OCI-LY7 (cell line): ENCODE measurements at regions not wholly inside any gene's neighbourhood (a gene's known extent, or its start where the extent isn't known, plus 50 kb on each side); places are given as distances from the start of the nearest gene placed in this dataset.

Experiments used
- EZH2phosphoT487 ChIP-seq: fragments of 200-600 bp; sonication (generic); IDR thresholded peaks from 2 replicates; pipeline ENCODE4 v1.6.1; 2018; ENCODE audit warnings: low read depth, borderline replicate concordance, mild to moderate bottlenecking, mixed run types, antibody characterized with exemption, low read length, moderate library complexity, mixed read lengths
- TF ChIP-seq, protein P1 (sequence below): fragments of 200-600 bp; sonication (generic); conservative IDR thresholded peaks from 2 replicates; pipeline ENCODE4 v1.5.1; 2014; ENCODE audit warnings: mild to moderate bottlenecking, antibody characterized with exemption, low read length, moderate library complexity, mixed read lengths

DNA sequence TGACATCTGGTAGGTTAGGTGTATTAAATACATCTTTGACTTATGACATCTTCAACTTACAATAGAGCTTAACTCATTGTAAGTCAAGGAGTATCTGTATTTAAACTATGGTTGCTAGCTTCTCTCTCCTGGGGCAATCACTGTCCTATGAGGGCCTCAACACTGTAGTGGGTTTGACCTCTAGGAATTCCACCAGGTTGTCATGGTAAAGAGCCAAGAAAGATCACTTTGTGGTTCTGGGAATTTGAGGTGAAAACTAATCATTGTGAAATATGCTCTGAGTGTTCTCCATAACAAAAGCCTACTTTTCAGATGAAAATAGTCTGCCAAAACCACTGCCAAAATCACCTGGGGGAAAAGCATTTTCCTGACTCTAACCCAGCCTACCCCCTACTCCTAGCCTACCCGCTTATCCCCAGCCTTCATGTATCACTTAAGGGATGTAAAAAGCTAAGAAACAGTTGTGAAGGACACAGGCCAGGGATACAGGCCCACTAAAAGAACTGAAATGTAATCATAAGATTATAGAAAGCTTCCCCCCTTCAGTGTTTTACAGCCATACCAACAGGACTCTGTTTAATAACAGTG lies 723.8 kb downstream of the MECOM start:
- TF ChIP-seq EZH2phosphoT487 = no peak
- TF ChIP-seq, protein P1, sequence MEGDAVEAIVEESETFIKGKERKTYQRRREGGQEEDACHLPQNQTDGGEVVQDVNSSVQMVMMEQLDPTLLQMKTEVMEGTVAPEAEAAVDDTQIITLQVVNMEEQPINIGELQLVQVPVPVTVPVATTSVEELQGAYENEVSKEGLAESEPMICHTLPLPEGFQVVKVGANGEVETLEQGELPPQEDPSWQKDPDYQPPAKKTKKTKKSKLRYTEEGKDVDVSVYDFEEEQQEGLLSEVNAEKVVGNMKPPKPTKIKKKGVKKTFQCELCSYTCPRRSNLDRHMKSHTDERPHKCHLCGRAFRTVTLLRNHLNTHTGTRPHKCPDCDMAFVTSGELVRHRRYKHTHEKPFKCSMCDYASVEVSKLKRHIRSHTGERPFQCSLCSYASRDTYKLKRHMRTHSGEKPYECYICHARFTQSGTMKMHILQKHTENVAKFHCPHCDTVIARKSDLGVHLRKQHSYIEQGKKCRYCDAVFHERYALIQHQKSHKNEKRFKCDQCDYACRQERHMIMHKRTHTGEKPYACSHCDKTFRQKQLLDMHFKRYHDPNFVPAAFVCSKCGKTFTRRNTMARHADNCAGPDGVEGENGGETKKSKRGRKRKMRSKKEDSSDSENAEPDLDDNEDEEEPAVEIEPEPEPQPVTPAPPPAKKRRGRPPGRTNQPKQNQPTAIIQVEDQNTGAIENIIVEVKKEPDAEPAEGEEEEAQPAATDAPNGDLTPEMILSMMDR = no peak
